ENCODE measurements at regions not wholly inside any gene's neighbourhood (a gene's known extent, or its start where the extent isn't known, plus 50 kb on each side); places are given as distances from the start of the nearest gene placed in this dataset.

- TF ChIP-seq KAT2B (IDR thresholded peaks at IDR 0.05; ENCODE audit: low read depth, low read length) = no peak
- TF ChIP-seq POLR2A (conservative IDR thresholded peaks at IDR 0.05) = no peak
- no peak for TF ChIP-seq JUND (IDR thresholded peaks at IDR 0.05; ENCODE audit: borderline replicate concordance, low read depth, low read length)
- TF ChIP-seq JUND (tag; IDR thresholded peaks at IDR 0.05; ENCODE audit: borderline replicate concordance, low read depth, low read length) = no peak
- no peak for TF ChIP-seq E2F6 (IDR thresholded peaks at IDR 0.05; ENCODE audit: borderline replicate concordance in 1 of 2, extremely low read depth in 1 of 2, insufficient read depth in 1 of 2, insufficient read length in 1 of 2, low read depth in 1 of 2, low read length in 1 of 2, poor library complexity in 1 of 2, severe bottlenecking in 1 of 2)
- TF ChIP-seq CEBPG (CRISPR knock-in tag; IDR thresholded peaks at IDR 0.05) = no peak
- TF ChIP-seq CEBPG (tag; conservative IDR thresholded peaks at IDR 0.05 in 1 of 2, IDR thresholded peaks at IDR 0.05 in 1 of 2) = no peak
- TF ChIP-seq ZSCAN32 (CRISPR knock-in tag; IDR thresholded peaks at IDR 0.05) = no peak
- no peak for TF ChIP-seq RBM14 (IDR thresholded peaks at IDR 0.05; ENCODE audit: borderline replicate concordance, insufficient read depth, low read depth, low read length)
- TF ChIP-seq ZNF764 (CRISPR knock-in tag; IDR thresholded peaks at IDR 0.05; ENCODE audit: low read depth) = no peak
- TF ChIP-seq ZNF589 (CRISPR knock-in tag; IDR thresholded peaks at IDR 0.05; ENCODE audit: low read depth) = no peak
Observed at GRCh38 chr4:46484881-46485280, 95.0 kb upstream of the GABRA2 start.
